UCSD-AML1 (cell line): ENCODE measurements at regions not wholly inside any gene's neighbourhood (a gene's known extent, or its start where the extent isn't known, plus 50 kb on each side); places are given as distances from the start of the nearest gene placed in this dataset.
"Not testable (repeated sequence)": the region's sequence is repeated elsewhere in the genome, so short reads cannot be mapped to it uniquely, and the experiment has no call there.

Source experiments
- DNase-seq: peaks from one replicate; lab custom pipeline; 2025; ENCODE audit not compliant: unreplicated experiment; lab: John Stamatoyannopoulos, UW

GRCh38 chr11:13134886-13135285 is 125.8 kb downstream of the RASSF10 start:
- no peak for DNase-seq

GRCh38 chr11:13135385-13136271 is 126.5 kb downstream of the RASSF10 start:
- no peak for DNase-seq

- DNase-seq, result no peak
Measured at GRCh38 chr11:13136272-13136596, 127.1 kb downstream of the RASSF10 start.

- no peak for DNase-seq
Measured at GRCh38 chr11:13137844-13138301, 128.8 kb downstream of the RASSF10 start.

GRCh38 chr11:13139085-13139484 is 130.0 kb downstream of the RASSF10 start:
- not testable (repeated sequence) for DNase-seq

GRCh38 chr11:13140028-13140870 is 131.1 kb downstream of the RASSF10 start:
- peak; percentile 23 for DNase-seq

GRCh38 chr11:13140873-13141655 is 131.9 kb downstream of the RASSF10 start:
- DNase-seq, result no peak

GRCh38 chr11:13141731-13142709 is 132.9 kb downstream of the RASSF10 start:
- DNase-seq, result no peak

GRCh38 chr11:13143486-13144297 is 133.9 kb upstream of the BMAL1 start:
- DNase-seq, result no peak

- DNase-seq, result no peak
Measured at GRCh38 chr11:13145461-13145860, 132.1 kb upstream of the BMAL1 start.

- no peak for DNase-seq
Measured at GRCh38 chr11:13149991-13150390, 127.6 kb upstream of the BMAL1 start.

GRCh38 chr11:13150487-13150886 is 127.1 kb upstream of the BMAL1 start:
- no peak for DNase-seq

- no peak for DNase-seq
Measured at GRCh38 chr11:13152264-13152663, 125.3 kb upstream of the BMAL1 start.

- DNase-seq, result no peak
Measured at GRCh38 chr11:13152736-13153541, 124.7 kb upstream of the BMAL1 start.

- not testable (repeated sequence) for DNase-seq
Measured at GRCh38 chr11:13154374-13154773, 123.2 kb upstream of the BMAL1 start.

GRCh38 chr11:13160346-13160745 is 117.2 kb upstream of the BMAL1 start:
- no peak for DNase-seq

- no peak for DNase-seq
Measured at GRCh38 chr11:13160806-13161205, 116.8 kb upstream of the BMAL1 start.

- DNase-seq, result no peak
Measured at GRCh38 chr11:13163158-13163557, 114.4 kb upstream of the BMAL1 start.
